Smooth muscle cell (in vitro differentiated cells): ENCODE measurements at regions not wholly inside any gene's neighbourhood (a gene's known extent, or its start where the extent isn't known, plus 50 kb on each side); places are given as distances from the start of the nearest gene placed in this dataset.

ENCODE experiments used
- DNase-seq: peaks from one replicate; lab custom pipeline; 2025; ENCODE audit not compliant: unreplicated experiment; lab: John Stamatoyannopoulos, UW
- H2AFZ ChIP-seq: fragments of 200-600 bp; sonication (generic); 2 replicates; pipeline ENCODE4 v1.6.0; 2016; ENCODE audit warnings: antibody characterized with exemption, low read depth, mild to moderate bottlenecking
- H3F3A ChIP-seq: fragments of 200-600 bp; sonication (generic); 2 replicates; pipeline ENCODE4 v1.6.0; 2017; ENCODE audit warnings: antibody characterized with exemption, low read depth
- H3K27ac ChIP-seq: fragments of 200-600 bp; sonication (generic); 2 replicates; pipeline ENCODE4 v1.5.1; 2016; ENCODE audit warnings: low read depth, mild to moderate bottlenecking
- H3K27me3 ChIP-seq: fragments of 200-600 bp; sonication (generic); 2 replicates; pipeline ENCODE4 v1.6.1; 2016; ENCODE audit warnings: low read depth, mild to moderate bottlenecking
- H3K36me3 ChIP-seq: fragments of 200-600 bp; sonication (generic); 2 replicates; pipeline ENCODE4 v1.5.1; 2016; ENCODE audit warnings: low read depth
- H3K4me1 ChIP-seq: fragments of 200-600 bp; sonication (generic); 2 replicates; pipeline ENCODE4 v1.5.1; 2016; ENCODE audit warnings: low read depth
- H3K4me2 ChIP-seq: fragments of 200-600 bp; sonication (generic); 2 replicates; pipeline ENCODE4 v1.6.0; 2016; ENCODE audit warnings: mild to moderate bottlenecking
- H3K4me3 ChIP-seq: fragments of 200-600 bp; sonication (generic); 2 replicates; pipeline ENCODE4 v1.5.1; 2016; ENCODE audit warnings: mild to moderate bottlenecking
- H3K79me2 ChIP-seq: fragments of 200-600 bp; sonication (generic); 2 replicates; pipeline ENCODE4 v1.6.0; 2016; ENCODE audit warnings: low read depth, mild to moderate bottlenecking
- H3K9ac ChIP-seq: fragments of 200-600 bp; sonication (generic); 2 replicates; pipeline ENCODE4 v1.6.0; 2016; ENCODE audit warnings: low read depth
- H3K9me3 ChIP-seq: fragments of 200-600 bp; sonication (generic); replicated peaks from 2 replicates; pipeline ENCODE4 v1.5.1; 2016; ENCODE audit warnings: low read depth
- H4K20me1 ChIP-seq: fragments of 200-600 bp; sonication (generic); 2 replicates; pipeline ENCODE4 v1.6.0; 2016; ENCODE audit warnings: low read depth
- WGBS: methylation state at CpG from one replicate; pipeline ENCODE4 v1.1.7; 2016; ENCODE audit warnings: low lambda C conversion rate; 5-methylcytosine and 5-hydroxymethylcytosine counted together
- TF ChIP-seq, protein P1 (sequence below): fragments of 200-600 bp; sonication (generic); IDR thresholded peaks from 2 replicates; pipeline ENCODE4 v1.5.1; 2017; ENCODE audit warnings: borderline replicate concordance, mild to moderate bottlenecking, antibody characterized with exemption; ENCODE audit not compliant: insufficient read depth, poor library complexity, severe bottlenecking

DNA sequence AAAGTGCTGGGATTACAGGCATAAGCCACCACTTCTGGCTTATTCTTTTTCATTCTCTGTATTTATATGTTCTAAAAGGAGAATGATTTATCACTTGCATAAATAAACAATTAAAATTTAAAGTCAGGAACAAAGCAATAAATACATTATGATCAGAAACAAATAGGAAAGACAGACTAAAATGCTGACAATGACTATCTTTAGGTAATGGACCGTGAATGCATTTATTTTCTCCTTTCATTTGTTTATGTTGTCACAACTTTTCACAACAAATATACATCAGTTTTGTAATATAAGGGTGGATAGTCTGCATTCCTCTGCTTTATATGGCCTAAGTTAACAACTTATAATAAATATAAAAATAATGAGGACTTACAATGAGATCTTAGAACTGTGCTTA lies 199.2 kb upstream of the EPHA4 start:
- no peaks in the 10 kb centered on the region for H3K36me3 ChIP-seq
- no peaks in the 10 kb centered on the region for H4K20me1 ChIP-seq
- H3K27ac ChIP-seq = no peak overlapping the region
- no peaks in the 10 kb centered on the region for H3K9me3 ChIP-seq
- H3K27me3 ChIP-seq = no peaks in the 10 kb centered on the region
- no peak overlapping the region for H3K4me2 ChIP-seq
- no peak for DNase-seq
- H2AFZ ChIP-seq = no peak overlapping the region
- no peak overlapping the region for H3K9ac ChIP-seq
- TF ChIP-seq, protein P1, sequence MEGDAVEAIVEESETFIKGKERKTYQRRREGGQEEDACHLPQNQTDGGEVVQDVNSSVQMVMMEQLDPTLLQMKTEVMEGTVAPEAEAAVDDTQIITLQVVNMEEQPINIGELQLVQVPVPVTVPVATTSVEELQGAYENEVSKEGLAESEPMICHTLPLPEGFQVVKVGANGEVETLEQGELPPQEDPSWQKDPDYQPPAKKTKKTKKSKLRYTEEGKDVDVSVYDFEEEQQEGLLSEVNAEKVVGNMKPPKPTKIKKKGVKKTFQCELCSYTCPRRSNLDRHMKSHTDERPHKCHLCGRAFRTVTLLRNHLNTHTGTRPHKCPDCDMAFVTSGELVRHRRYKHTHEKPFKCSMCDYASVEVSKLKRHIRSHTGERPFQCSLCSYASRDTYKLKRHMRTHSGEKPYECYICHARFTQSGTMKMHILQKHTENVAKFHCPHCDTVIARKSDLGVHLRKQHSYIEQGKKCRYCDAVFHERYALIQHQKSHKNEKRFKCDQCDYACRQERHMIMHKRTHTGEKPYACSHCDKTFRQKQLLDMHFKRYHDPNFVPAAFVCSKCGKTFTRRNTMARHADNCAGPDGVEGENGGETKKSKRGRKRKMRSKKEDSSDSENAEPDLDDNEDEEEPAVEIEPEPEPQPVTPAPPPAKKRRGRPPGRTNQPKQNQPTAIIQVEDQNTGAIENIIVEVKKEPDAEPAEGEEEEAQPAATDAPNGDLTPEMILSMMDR = no peak
- WGBS = 100% methylated on average over 1 of the region's 1 CpG
- no peaks in the 10 kb centered on the region for H3K4me1 ChIP-seq
- no peak overlapping the region for H3K4me3 ChIP-seq
- no peaks in the 10 kb centered on the region for H3F3A ChIP-seq
- H3K79me2 ChIP-seq = no peaks in the 10 kb centered on the region

DNA sequence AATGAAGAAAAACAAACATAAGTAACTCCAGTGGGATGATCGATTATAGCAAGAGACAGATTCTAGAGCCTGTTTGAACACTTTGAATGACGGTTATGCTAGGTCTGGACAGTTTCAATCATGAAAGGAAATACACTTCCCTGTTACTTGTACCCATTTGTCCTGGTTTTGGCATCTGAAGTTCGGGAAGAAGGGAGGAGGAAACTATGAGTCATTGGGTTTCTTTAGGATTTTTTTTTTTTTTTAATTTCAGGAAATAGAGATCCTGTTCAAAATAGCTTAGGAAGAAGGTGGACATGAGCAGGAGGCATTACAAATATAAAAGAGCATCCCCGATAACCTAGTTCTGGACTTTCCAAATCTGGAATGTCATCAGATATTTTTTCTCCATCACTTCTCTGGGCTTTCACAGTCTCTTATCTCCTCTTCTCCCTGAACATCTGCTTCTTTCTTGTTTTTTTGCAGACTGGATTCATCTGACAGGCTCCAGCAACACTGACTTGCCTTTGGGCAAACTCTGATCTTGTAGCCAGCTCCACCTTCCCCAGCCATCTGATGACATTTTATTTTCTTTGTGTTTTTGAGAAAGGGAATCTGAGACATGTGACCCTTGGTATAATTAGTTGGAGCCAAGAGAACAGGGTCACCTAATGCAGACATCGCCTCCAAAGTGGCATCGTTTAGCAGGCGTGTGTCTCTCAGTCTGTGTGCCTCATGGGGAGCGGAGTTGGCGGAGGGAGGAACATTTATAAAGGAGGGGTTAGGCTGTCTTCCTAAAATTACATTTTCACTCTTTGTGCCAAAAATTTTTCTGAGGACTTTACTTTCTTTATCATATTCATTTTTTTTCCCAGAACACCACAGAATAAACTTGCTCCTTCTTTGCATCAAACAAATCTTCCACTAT lies 195.3 kb upstream of the EPHA4 start:
- Histone ChIP-seq H3K4me1 (no peaks in the 10 kb centered on the region), H3K27ac (no peak overlapping the region), H3K4me3 (no peak overlapping the region), H3F3A (no peaks in the 10 kb centered on the region), H2AFZ (no peak overlapping the region), H4K20me1 (no peaks in the 10 kb centered on the region), H3K36me3 (no peaks in the 10 kb centered on the region), H3K9me3 (no peaks in the 10 kb centered on the region), H3K9ac (no peak overlapping the region), H3K27me3 (no peaks in the 10 kb centered on the region), H3K4me2 (no peak overlapping the region), H3K79me2 (no peaks in the 10 kb centered on the region)
- TF ChIP-seq, protein P1 = no peak
- DNase-seq = no peak
- 55% methylated on average over 9 of the region's 9 CpGs for WGBS

DNA sequence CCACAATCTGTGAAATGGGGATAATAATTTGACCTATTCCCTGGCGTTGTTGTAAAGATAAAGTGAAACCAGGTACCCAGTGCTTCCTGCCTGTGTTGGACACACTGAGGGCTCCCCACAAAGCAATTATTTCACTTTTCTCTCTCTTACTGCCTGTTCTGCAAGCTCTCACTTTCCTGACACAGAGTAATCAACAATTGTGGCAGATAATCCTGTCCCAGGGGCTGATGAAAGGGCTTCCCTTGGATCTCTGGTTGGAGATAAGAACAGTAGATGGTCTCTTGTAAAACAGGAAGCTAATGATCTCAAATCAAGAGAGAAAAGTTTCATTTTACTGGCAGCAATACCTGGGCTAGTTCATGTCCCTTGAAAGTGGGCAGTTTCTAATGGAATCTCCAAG lies 190.4 kb upstream of the EPHA4 start:
- WGBS = 50% methylated on average over 1 of the region's 1 CpG

More for the DNA sequence above, 190.4 kb upstream of the EPHA4 start:
- no peaks in the 10 kb centered on the region for H4K20me1 ChIP-seq
- H3K9me3 ChIP-seq = no peaks in the 10 kb centered on the region
- no peaks in the 10 kb centered on the region for H3K4me1 ChIP-seq
- no peak for DNase-seq
- no peaks in the 10 kb centered on the region for H3K79me2 ChIP-seq
- H3K36me3 ChIP-seq = no peaks in the 10 kb centered on the region
- no peak overlapping the region for H3K4me3 ChIP-seq
- no peaks in the 10 kb centered on the region for H3K27me3 ChIP-seq
- no peak overlapping the region for H3K4me2 ChIP-seq
- H3F3A ChIP-seq = no peaks in the 10 kb centered on the region
- no peak overlapping the region for H3K27ac ChIP-seq
- TF ChIP-seq, protein P1 = no peak
- H3K9ac ChIP-seq = no peak overlapping the region
- no peak overlapping the region for H2AFZ ChIP-seq
